ENCODE measurements at regions not wholly inside any gene's neighbourhood (a gene's known extent, or its start where the extent isn't known, plus 50 kb on each side); places are given as distances from the start of the nearest gene placed in this dataset.

GRCh38 chr3:95911767-95912166 lies 902.6 kb upstream of the EPHA6 start:
- DNase-seq (ENCODE audit: low spot score): no peak

GRCh38 chr3:95923496-95924210 lies 890.7 kb upstream of the EPHA6 start:
- peak; percentile 6 for DNase-seq (ENCODE audit: low spot score)

DNA sequence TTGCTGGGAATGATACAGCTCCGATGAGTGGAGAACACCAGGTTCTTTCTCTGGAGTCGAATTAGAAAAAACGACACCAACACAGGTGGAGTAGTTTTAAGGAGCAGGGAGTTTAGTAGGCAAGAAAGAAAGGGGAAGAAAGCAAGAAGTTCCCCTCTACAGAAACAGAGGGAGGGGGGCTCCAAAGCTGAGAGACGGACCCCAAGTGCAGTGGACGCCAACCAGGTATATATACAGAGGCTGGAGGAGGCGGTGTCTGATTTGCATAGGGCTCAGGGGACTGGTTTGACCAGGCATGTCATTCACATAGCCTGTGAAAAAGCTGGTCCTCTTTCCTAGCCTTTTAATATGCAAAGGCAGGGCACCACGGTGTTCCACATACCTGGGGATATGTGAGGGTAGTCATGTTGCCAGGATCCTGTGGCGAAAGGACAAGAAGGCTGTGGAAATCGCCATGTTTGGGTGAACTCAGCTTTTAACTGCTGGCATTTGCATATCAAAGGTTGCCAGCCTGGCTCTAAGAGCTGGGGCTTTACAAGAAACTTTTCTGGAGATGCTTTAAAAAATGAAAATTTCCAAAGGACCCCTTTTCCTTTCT lies 887.4 kb upstream of the EPHA6 start:
- DNase-seq (ENCODE audit: low spot score): no peak

GRCh38 chr3:95934181-95934580 lies 880.2 kb upstream of the EPHA6 start:
- no peak for DNase-seq (ENCODE audit: low spot score)

DNA sequence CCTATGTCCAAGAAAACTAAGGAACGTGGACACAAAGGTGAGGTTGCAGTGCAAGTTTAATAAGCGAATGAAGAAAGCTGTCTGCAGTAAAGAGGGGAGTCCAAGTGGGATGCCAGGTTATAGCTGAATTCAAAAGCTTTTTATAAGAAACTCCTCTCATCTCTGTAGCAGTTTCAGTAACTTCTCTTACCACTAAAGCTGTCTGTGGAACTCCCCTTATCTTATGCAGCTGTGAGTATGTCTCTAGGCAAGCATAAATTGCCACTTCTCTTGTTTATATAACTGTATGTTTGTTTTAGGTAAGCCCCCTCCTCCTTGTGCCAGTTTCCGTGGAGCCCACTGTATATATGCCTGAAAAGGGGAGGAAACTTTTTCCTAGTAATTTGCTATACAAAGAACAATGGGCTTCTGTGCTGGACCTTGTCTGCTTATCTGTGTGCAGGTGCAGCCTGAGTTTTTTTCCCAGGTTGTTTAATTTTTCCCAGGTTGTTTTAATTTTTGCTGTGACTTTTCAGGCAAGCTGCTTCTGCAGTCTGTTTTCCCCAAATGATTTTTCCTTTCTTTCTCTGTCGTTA lies 875.1 kb upstream of the EPHA6 start:
- no peak for DNase-seq (ENCODE audit: low spot score)

GRCh38 chr3:95965704-95966336 lies 848.6 kb upstream of the EPHA6 start:
- DNase-seq (ENCODE audit: low spot score): no peak

- DNase-seq (ENCODE audit: low spot score): no peak
These were observed 842.8 kb upstream of the EPHA6 start for GRCh38 chr3:95971573-95971972.

DNA sequence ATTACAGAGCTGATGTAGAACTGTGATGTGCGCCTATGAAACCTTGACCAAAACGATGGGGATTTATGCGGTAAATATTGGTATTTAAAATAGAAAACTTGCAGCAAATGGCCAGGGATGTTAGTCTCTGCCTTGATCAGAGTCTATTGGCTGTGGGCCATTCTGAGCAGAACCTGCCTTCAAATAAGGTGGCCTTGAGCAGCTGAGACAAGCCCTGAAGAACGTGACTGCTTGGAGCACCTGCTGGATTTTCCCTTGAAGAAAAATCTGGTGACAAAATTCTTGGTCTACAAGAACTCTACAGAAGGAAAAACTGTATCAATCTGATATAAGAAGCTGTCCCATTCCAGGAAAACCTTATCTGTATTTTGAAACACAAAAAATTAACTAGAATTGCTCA lies 820.1 kb upstream of the EPHA6 start:
- no peak for DNase-seq (ENCODE audit: low spot score)

- DNase-seq (ENCODE audit: low spot score): no peak
These were observed 813.4 kb upstream of the EPHA6 start for GRCh38 chr3:96000966-96001365.

DNA sequence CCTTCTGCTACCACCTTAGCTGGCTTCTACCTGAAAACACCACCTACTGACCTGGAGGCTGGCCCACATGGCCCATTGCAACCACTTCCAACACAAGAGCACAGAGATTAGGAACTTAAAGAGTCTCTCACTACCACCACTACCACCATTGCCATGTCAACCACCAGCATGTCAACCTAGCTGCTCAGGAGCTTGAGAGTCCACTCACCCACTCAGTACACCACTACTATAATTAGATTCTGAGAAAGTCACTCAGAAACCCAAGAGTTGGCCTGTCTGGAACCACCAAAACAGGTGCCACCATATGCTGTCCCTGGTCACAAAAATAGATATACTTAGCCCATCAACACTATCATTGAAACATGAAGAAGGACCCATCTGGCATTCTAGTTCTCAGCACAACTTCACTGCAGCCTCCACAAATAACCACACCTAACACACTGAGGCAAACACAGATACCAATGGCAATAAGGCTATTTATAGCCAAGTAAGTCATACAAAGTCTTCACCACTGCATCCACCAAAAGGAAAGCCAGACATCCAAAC lies 806.7 kb upstream of the EPHA6 start:
- no peak for DNase-seq (ENCODE audit: low spot score)

DNA sequence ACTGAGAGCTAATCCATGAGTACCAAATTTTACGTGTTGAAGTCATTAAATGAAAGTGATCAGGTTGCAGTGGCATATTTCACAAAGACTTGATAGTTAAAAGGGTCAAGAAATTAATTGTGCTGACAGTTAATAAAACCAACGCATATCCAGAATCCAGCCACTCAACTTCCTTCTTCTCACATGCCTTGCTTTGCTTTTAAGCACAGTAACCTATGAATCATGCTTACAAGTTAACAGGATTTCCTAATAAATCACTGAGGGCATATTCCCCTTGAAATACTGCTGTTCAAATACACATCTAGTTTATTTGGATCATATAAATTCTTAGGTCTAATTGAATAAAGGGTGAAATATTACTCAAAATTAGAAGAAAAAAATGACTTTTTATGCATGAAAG lies 801.5 kb upstream of the EPHA6 start:
- DNase-seq (ENCODE audit: low spot score): no peak

DNA sequence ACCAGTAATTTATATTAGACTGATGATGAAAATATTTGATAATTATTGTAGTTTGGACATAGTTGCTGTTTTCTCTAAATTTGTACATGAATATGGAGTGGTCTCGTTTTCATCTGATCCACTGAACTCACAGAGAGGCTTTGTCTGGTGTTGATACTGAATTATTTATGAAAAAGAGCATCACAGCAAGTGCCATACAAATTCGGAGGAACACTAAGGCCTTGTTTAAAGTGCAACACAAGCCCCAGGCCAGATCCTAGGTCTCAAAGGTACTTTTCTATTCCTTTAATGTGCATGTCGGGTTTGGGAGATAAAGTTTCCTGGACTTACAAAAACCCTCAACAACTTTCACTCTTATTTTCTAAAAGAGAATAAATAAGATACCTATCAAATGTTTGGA lies 796.8 kb upstream of the EPHA6 start:
- DNase-seq (ENCODE audit: low spot score): no peak

DNA sequence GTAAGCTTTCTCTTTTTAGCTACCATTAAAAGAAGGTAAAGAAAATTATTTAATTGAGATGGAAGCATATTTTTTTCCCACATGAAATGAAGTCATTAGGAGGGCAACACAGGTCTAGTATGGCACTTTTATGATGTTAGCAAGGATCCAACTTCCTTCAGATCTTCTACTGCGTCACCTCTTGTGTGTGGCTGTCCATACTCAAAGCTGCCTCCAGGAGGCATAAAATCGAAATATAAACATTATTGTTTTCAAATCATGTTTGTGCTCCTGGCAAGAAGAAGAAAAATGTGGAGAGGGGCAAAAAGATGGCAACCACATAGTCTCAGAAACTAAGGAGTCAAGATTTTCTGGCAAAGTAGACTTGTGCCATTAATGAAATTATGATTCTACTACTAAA lies 791.7 kb upstream of the EPHA6 start:
- no peak for DNase-seq (ENCODE audit: low spot score)

- no peak for DNase-seq (ENCODE audit: low spot score)
These were observed 786.7 kb upstream of the EPHA6 start for GRCh38 chr3:96027718-96028117.

GRCh38 chr3:96039632-96040031 lies 774.8 kb upstream of the EPHA6 start:
- DNase-seq (ENCODE audit: low spot score): no peak

- DNase-seq (ENCODE audit: low spot score): no peak
These were observed 755.1 kb upstream of the EPHA6 start for GRCh38 chr3:96059301-96059700.

DNA sequence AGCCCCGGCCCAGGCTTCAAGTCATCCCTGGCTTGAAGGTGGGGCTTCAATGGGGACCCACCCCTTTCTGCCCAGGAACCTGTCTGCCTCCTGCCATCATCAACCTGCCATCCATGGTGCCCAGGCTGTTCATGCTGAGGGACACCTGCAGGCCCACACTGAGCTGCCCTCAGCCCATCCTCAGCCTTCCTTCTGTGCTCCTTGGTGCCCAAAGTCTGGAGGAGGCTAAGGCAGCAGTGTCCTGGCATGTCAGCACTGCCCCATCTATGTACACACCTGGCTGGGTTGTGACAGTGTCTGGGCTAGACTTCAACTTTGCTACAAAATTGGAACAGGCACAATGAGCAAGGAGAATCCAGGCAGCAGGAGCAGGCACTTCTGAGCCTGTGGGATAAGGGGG lies 745.3 kb upstream of the EPHA6 start:
- no peak for DNase-seq (ENCODE audit: low spot score)

DNA sequence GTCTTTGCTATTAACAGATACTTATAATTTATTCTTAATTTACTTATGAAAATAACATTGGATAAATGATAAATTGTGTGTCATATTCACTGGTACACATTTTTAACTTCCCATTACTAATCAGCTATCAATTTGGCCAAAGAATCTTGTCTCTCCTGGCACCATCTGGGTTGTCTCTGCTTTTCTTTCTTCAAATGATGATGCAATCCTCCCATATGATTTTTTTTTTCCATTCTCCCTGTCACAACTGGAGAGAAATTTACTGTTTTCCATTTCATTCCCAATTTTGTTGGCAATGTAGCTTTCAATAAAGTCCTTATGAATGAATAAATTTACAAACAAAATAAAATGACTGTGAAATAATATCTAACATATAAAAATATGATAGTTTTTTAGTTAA lies 743.7 kb upstream of the EPHA6 start:
- no peak for DNase-seq (ENCODE audit: low spot score)

GRCh38 chr3:96071097-96071496 lies 743.3 kb upstream of the EPHA6 start:
- no peak for DNase-seq (ENCODE audit: low spot score)

DNA sequence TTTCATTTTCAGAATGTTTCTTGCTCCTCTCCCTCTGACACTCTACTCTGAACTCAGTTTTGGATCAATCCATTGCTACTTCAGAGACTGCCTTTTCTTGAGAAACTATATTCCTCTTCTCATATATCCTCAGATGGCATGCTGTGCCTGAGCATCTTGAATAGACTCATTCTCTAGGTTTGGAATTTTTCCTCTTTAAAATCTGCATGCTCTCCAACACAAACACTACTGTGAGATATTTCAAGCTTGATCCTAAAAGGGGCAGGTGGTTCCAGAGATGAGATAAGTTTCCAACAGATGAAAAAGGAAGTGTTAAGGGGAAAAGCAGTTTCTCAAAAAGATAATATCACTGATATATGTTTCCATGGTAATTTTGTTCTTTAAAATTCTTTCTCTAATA lies 742.2 kb upstream of the EPHA6 start:
- no peak for DNase-seq (ENCODE audit: low spot score)

- DNase-seq (ENCODE audit: low spot score): no peak
These were observed 730.8 kb upstream of the EPHA6 start for GRCh38 chr3:96083610-96084009.

GRCh38 chr3:96086018-96086417 lies 728.4 kb upstream of the EPHA6 start:
- no peak for DNase-seq (ENCODE audit: low spot score)
